C4-2B (cell line): ENCODE measurements at regions not wholly inside any gene's neighbourhood (a gene's known extent, or its start where the extent isn't known, plus 50 kb on each side); places are given as distances from the start of the nearest gene placed in this dataset.

Experiments
- CTCF ChIP-seq: fragments of 450-650 bp; conservative IDR thresholded peaks from 2 replicates; pipeline ENCODE4 v1.5.1; 2017; ENCODE audit warnings: mild to moderate bottlenecking
- ZFX ChIP-seq: fragments of 450-650 bp; IDR thresholded peaks from 2 replicates; pipeline ENCODE4 v1.6.1; 2017

GRCh38 chr9:14478175-14479162 lies 164.5 kb upstream of the NFIB start:
- no peak for TF ChIP-seq CTCF
- TF ChIP-seq ZFX, result no peak
